K562 (cell line): ENCODE measurements at regions not wholly inside any gene's neighbourhood (a gene's known extent, or its start where the extent isn't known, plus 50 kb on each side); places are given as distances from the start of the nearest gene placed in this dataset.

Source experiments
- CBX3 ChIP-seq, 2 experiments: IDR thresholded peaks; 1 replicate in 1 of 2; 2 replicates in 1 of 2; pipeline ENCODE4 v1.6.1; 2012; ENCODE audit warnings: inconsistent platforms in 2 of 2, low read length in 2 of 2, borderline replicate concordance in 1 of 2, control low read depth in 1 of 2
- CHD2 ChIP-seq: IDR thresholded peaks from 2 replicates; pipeline ENCODE4 v1.6.1; 2011; ENCODE audit warnings: low read depth, low read length
- EGR1 ChIP-seq: fragments of 450-650 bp; conservative IDR thresholded peaks from 2 replicates; pipeline ENCODE4 v1.6.1; 2017; ENCODE audit warnings: mild to moderate bottlenecking
- ELF1 ChIP-seq: fragments of 200-800 bp; sonication (Bioruptor generic); IDR thresholded peaks from 2 replicates; pipeline ENCODE4 v1.6.1; 2016; ENCODE audit warnings: missing genetic modification characterization, missing compliant biosample characterization
- ERF ChIP-seq: fragments of 450-650 bp; formaldehyde crosslinking; IDR thresholded peaks from 2 replicates; pipeline ENCODE4 v1.4.0; 2020; ENCODE audit warnings: mild to moderate bottlenecking, mixed read lengths
- FOXK2 ChIP-seq, 2 experiments: fragments of 450-650 bp; IDR thresholded peaks in 1 of 2; conservative IDR thresholded peaks in 1 of 2; 2 replicates each; pipeline ENCODE4 v1.6.1; 2016; ENCODE audit warnings: low read depth in 2 of 2, mild to moderate bottlenecking in 1 of 2
- HCFC1 ChIP-seq: IDR thresholded peaks from 2 replicates; pipeline ENCODE4 v1.6.1; 2012; ENCODE audit warnings: low read depth, low read length, improper control_type of control experiment
- MBD2 ChIP-seq: sonication (generic); IDR thresholded peaks from 2 replicates; pipeline ENCODE4 v1.6.1; 2016; ENCODE audit warnings: low read depth, borderline replicate concordance
- MCM5 ChIP-seq: fragments of 450-650 bp; IDR thresholded peaks from 2 replicates; pipeline ENCODE4 v1.6.1; 2016; ENCODE audit warnings: low read depth
- MYBL2 ChIP-seq, 2 experiments: fragments of 450-650 bp in 1 of 2; sonication (generic) in 1 of 2; formaldehyde crosslinking in 1 of 2; IDR thresholded peaks; 2 replicates each; pipeline versions ENCODE4 v1.6.1 to v1.8.1; 2017 to 2022; ENCODE audit warnings: borderline replicate concordance in 1 of 2, inconsistent platforms in 1 of 2, low read depth in 1 of 2, mild to moderate bottlenecking in 1 of 2, missing genetic modification reagents in 1 of 2, moderate library complexity in 1 of 2
- NR2C1 ChIP-seq, 2 experiments: fragments of 450-650 bp; IDR thresholded peaks; 2 replicates each; pipeline ENCODE4 v1.6.1; 2017; ENCODE audit warnings: mild to moderate bottlenecking in 2 of 2, antibody characterized with exemption in 1 of 2, inconsistent platforms in 1 of 2, missing compliant biosample characterization in 1 of 2, missing genetic modification characterization in 1 of 2
- PTBP1 ChIP-seq: fragments of 200-400 bp; formaldehyde crosslinking; IDR thresholded peaks from 2 replicates; pipeline ENCODE4 v1.6.1; 2017; ENCODE audit warnings: low read depth, low read length
- PTRF ChIP-seq: fragments of 450-650 bp; IDR thresholded peaks from 2 replicates; pipeline ENCODE4 v1.6.1; 2016; ENCODE audit warnings: mild to moderate bottlenecking, missing genetic modification characterization, missing compliant biosample characterization
- RBFOX2 ChIP-seq: fragments of 200-400 bp; formaldehyde crosslinking; IDR thresholded peaks from 2 replicates; pipeline ENCODE4 v1.6.1; 2017; ENCODE audit warnings: low read depth, mild to moderate bottlenecking, low read length, moderate library complexity
- SETDB1 ChIP-seq: IDR thresholded peaks from one replicate; pipeline ENCODE4 v1.6.1; 2012; ENCODE audit warnings: low read length, control low read depth, inconsistent platforms
- SIX5 ChIP-seq, 2 experiments: IDR thresholded peaks; 2 replicates each; pipeline ENCODE4 v1.6.1; 2011; ENCODE audit warnings: low read length in 2 of 2, borderline replicate concordance in 1 of 2, low read depth in 1 of 2, mild to moderate bottlenecking in 1 of 2, moderate library complexity in 1 of 2; ENCODE audit not compliant: insufficient read depth in 1 of 2
- SNIP1 ChIP-seq: fragments of 450-650 bp; IDR thresholded peaks from 2 replicates; pipeline ENCODE4 v1.7.1; 2017; ENCODE audit warnings: low read depth, mild to moderate bottlenecking
- TBL1XR1 ChIP-seq, 2 experiments: IDR thresholded peaks; 2 replicates each; pipeline ENCODE4 v1.6.1; 2012; ENCODE audit warnings: improper control_type of control experiment in 2 of 2, low read length in 2 of 2, mild to moderate bottlenecking in 1 of 2
- TOE1 ChIP-seq, 2 experiments: fragments of 450-650 bp in 1 of 2; sonication (generic) in 1 of 2; formaldehyde crosslinking in 1 of 2; IDR thresholded peaks; 2 replicates each; pipeline versions ENCODE4 v1.7.1 to v1.8.0; 2016 to 2022; ENCODE audit warnings: borderline replicate concordance in 2 of 2, mild to moderate bottlenecking in 2 of 2, antibody characterized with exemption in 1 of 2, inconsistent platforms in 1 of 2, low read depth in 1 of 2, missing genetic modification reagents in 1 of 2, moderate library complexity in 1 of 2
- XRCC3 ChIP-seq: fragments of 450-650 bp; IDR thresholded peaks from 2 replicates; pipeline ENCODE4 v1.6.1; 2017; ENCODE audit warnings: mild to moderate bottlenecking, moderate library complexity
- TF ChIP-seq, protein P1 (sequence below): IDR thresholded peaks from 2 replicates; pipeline ENCODE4 v1.6.1; 2012; ENCODE audit warnings: low read depth, low read length, improper control_type of control experiment, borderline replicate concordance
- TF ChIP-seq, protein P2 (sequence below): fragments of 450-650 bp; formaldehyde crosslinking; conservative IDR thresholded peaks from 2 replicates; pipeline ENCODE4 v1.4.0; 2022; ENCODE audit warnings: mild to moderate bottlenecking, missing genetic modification characterization
- TF ChIP-seq, protein P3 (sequence below): fragments of 250-450 bp; sonication (Bioruptor Pico); IDR thresholded peaks from 2 replicates; pipeline ENCODE4 v1.4.0; 2020; ENCODE audit warnings: mild to moderate bottlenecking, moderate library complexity

DNA sequence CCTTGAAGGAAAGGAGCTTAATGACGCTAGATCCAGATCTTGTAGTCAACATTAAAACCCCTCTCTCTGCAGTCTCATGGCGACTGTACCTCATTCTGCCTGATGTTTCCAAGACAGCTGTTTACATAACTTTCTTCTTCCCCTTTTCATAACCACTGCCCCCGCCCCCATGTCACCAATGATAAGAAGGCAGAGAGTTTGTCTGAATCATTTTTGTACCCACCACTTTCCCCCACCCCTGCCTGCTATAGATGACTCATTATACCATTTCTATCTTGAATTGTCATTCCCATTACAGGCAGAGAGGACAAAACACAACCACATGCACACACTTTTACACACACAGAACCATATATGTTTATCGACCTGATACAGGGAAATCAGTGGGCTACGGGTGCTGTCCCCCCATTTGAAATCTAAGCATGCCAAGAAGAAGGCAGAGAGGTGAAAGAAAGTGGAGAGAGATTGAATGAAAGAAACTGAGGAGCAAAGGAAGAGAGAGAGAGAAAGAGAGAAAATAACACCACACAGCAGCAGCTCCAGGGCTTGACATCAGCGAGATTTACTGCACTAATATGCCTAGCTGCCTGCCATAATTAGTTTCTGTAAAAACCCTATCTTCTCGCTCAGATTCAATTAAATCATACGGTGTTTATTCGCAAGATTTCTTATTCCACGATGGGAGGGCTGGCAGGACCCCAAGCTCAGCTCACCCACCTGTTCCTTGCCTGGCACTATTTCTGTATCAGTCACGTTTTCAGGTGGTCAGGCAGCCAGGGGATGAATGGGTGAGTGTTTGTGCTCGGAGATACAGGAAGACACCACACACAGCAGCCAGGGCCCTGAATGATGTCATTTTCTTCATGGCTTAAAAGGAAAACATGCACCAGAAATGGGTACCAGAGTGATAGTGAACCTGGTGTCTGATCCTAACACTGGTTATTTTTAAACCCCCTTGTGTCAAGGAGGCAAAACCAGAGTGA, 114.3 kb upstream of the SERP2 start (continued):
- TF ChIP-seq CHD2: no peak
- TF ChIP-seq SIX5 (IDR thresholded peaks at IDR 0.05; ENCODE audit: borderline replicate concordance in 1 of 2, insufficient read depth in 1 of 2, low read depth in 1 of 2, low read length in 2 of 2): no peak
- TF ChIP-seq HCFC1: no peak
- TF ChIP-seq MYBL2 (IDR thresholded peaks at IDR 0.05; ENCODE audit: low read depth): no peak
- no peak for TF ChIP-seq MYBL2 (CRISPR knock-in tag; IDR thresholded peaks at IDR 0.05; ENCODE audit: borderline replicate concordance)
- peak in 1 of 2 experiments; percentile 75; a peak in 2 of 4 replicates for TF ChIP-seq TBL1XR1 (IDR thresholded peaks at IDR 0.05; ENCODE audit: low read length in 2 of 2)
- TF ChIP-seq, protein P1, sequence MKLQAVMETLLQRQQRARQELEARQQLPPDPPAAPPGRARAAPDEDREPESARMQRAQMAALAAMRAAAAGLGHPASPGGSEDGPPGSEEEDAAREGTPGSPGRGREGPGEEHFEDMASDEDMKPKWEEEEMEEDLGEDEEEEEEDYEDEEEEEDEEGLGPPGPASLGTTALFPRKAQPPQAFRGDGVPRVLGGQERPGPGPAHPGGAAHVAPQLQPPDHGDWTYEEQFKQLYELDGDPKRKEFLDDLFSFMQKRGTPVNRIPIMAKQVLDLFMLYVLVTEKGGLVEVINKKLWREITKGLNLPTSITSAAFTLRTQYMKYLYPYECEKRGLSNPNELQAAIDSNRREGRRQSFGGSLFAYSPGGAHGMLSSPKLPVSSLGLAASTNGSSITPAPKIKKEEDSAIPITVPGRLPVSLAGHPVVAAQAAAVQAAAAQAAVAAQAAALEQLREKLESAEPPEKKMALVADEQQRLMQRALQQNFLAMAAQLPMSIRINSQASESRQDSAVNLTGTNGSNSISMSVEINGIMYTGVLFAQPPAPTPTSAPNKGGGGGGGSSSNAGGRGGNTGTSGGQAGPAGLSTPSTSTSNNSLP: peak; percentile 95
- no peak for TF ChIP-seq SNIP1
- TF ChIP-seq, protein P2, sequence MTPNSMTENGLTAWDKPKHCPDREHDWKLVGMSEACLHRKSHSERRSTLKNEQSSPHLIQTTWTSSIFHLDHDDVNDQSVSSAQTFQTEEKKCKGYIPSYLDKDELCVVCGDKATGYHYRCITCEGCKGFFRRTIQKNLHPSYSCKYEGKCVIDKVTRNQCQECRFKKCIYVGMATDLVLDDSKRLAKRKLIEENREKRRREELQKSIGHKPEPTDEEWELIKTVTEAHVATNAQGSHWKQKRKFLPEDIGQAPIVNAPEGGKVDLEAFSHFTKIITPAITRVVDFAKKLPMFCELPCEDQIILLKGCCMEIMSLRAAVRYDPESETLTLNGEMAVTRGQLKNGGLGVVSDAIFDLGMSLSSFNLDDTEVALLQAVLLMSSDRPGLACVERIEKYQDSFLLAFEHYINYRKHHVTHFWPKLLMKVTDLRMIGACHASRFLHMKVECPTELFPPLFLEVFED (CRISPR knock-in tag): no peak
- TF ChIP-seq EGR1: peak; percentile 73
- TF ChIP-seq ERF (CRISPR knock-in tag): no peak
- TF ChIP-seq MBD2: no peak
- TF ChIP-seq ELF1: no peak
- TF ChIP-seq RBFOX2: no peak
- TF ChIP-seq FOXK2 (conservative IDR thresholded peaks at IDR 0.05 in 1 of 2, IDR thresholded peaks at IDR 0.05 in 1 of 2; ENCODE audit: low read depth in 2 of 2): peak; percentile 88 to 90
- TF ChIP-seq, protein P3, sequence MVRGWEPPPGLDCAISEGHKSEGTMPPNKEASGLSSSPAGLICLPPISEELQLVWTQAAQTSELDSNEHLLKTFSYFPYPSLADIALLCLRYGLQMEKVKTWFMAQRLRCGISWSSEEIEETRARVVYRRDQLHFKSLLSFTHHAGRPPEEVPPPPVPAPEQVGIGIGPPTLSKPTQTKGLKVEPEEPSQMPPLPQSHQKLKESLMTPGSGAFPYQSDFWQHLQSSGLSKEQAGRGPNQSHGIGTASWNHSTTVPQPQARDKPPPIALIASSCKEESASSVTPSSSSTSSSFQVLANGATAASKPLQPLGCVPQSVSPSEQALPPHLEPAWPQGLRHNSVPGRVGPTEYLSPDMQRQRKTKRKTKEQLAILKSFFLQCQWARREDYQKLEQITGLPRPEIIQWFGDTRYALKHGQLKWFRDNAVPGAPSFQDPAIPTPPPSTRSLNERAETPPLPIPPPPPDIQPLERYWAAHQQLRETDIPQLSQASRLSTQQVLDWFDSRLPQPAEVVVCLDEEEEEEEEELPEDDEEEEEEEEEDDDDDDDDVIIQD: no peak
- TF ChIP-seq SETDB1: no peak
- TF ChIP-seq CBX3 (IDR thresholded peaks at IDR 0.05; ENCODE audit: borderline replicate concordance in 1 of 2, low read length in 2 of 2): no peak
- TF ChIP-seq NR2C1 (IDR thresholded peaks at IDR 0.05): no peak
- no peak for TF ChIP-seq NR2C1 (tag; IDR thresholded peaks at IDR 0.05)
- TF ChIP-seq XRCC3: no peak
- TF ChIP-seq MCM5: no peak
- no peak for TF ChIP-seq PTRF
- no peak for TF ChIP-seq TOE1 (IDR thresholded peaks at IDR 0.05; ENCODE audit: borderline replicate concordance)
- no peak for TF ChIP-seq TOE1 (CRISPR knock-in tag; IDR thresholded peaks at IDR 0.05; ENCODE audit: borderline replicate concordance, low read depth)
- TF ChIP-seq PTBP1: no peak
